ENCODE measurements at regions not wholly inside any gene's neighbourhood (a gene's known extent, or its start where the extent isn't known, plus 50 kb on each side); places are given as distances from the start of the nearest gene placed in this dataset.
A peak's percentile ranks its signal among the peaks of the same experiment; 100 is the strongest.

- H3K4me1 ChIP-seq (ENCODE audit: insufficient read depth, low read length, poor library complexity, severe bottlenecking): peaks cover 71% of the 10 kb centered on the region
- H2AFZ ChIP-seq (ENCODE audit: low read length): no peak overlapping the region
- H3K4me2 ChIP-seq (ENCODE audit: low read depth, low read length, poor library complexity, severe bottlenecking): peak overlapping the region; percentile 50
- no peaks in the 10 kb centered on the region for H3K36me3 ChIP-seq (ENCODE audit: insufficient read depth, low read length)
- no peaks in the 10 kb centered on the region for H4K20me1 ChIP-seq (ENCODE audit: insufficient read depth, low read length, poor library complexity, severe bottlenecking)
- H3K4me3 ChIP-seq (ENCODE audit: low read length, poor library complexity, severe bottlenecking): peak overlapping the region; percentile 35
- peak overlapping the region; percentile 16 for H3K9ac ChIP-seq (ENCODE audit: low read depth, low read length, poor library complexity, severe bottlenecking)
- no peaks in the 10 kb centered on the region for H3K9me2 ChIP-seq (replicated peaks; ENCODE audit: low read depth, low read length)
- H3K79me2 ChIP-seq (ENCODE audit: insufficient read depth, low read length): no peaks in the 10 kb centered on the region
- peaks cover 18% of the 10 kb centered on the region for H3F3A ChIP-seq (ENCODE audit: low read depth)
- H3K27me3 ChIP-seq (ENCODE audit: insufficient read depth, low read length, poor library complexity, severe bottlenecking): no peaks in the 10 kb centered on the region
- H3K9me3 ChIP-seq (ENCODE audit: insufficient read depth, low read depth, low read length): no peaks in the 10 kb centered on the region
- TF ChIP-seq, protein P1, sequence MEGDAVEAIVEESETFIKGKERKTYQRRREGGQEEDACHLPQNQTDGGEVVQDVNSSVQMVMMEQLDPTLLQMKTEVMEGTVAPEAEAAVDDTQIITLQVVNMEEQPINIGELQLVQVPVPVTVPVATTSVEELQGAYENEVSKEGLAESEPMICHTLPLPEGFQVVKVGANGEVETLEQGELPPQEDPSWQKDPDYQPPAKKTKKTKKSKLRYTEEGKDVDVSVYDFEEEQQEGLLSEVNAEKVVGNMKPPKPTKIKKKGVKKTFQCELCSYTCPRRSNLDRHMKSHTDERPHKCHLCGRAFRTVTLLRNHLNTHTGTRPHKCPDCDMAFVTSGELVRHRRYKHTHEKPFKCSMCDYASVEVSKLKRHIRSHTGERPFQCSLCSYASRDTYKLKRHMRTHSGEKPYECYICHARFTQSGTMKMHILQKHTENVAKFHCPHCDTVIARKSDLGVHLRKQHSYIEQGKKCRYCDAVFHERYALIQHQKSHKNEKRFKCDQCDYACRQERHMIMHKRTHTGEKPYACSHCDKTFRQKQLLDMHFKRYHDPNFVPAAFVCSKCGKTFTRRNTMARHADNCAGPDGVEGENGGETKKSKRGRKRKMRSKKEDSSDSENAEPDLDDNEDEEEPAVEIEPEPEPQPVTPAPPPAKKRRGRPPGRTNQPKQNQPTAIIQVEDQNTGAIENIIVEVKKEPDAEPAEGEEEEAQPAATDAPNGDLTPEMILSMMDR (conservative IDR thresholded peaks at IDR 0.05; ENCODE audit: low read length): no peak
- no peak for TF ChIP-seq EZH2phosphoT487 (IDR thresholded peaks at IDR 0.05; ENCODE audit: borderline replicate concordance)
Measured at GRCh38 chr9:79809931-79810330, 238.2 kb downstream of the TLE4 start.

- H3K9me3 ChIP-seq (ENCODE audit: insufficient read depth, low read depth, low read length): no peaks in the 10 kb centered on the region
- no peaks in the 10 kb centered on the region for H3K36me3 ChIP-seq (ENCODE audit: insufficient read depth, low read length)
- peaks cover 69% of the 10 kb centered on the region for H3K4me1 ChIP-seq (ENCODE audit: insufficient read depth, low read length, poor library complexity, severe bottlenecking)
- no peak overlapping the region for H3K4me3 ChIP-seq (ENCODE audit: low read length, poor library complexity, severe bottlenecking)
- TF ChIP-seq, protein P1 (conservative IDR thresholded peaks at IDR 0.05; ENCODE audit: low read length): no peak
- no peak for TF ChIP-seq EZH2phosphoT487 (IDR thresholded peaks at IDR 0.05; ENCODE audit: borderline replicate concordance)
- H4K20me1 ChIP-seq (ENCODE audit: insufficient read depth, low read length, poor library complexity, severe bottlenecking): no peaks in the 10 kb centered on the region
- no peak overlapping the region for H2AFZ ChIP-seq (ENCODE audit: low read length)
- H3F3A ChIP-seq (ENCODE audit: low read depth): peaks cover 18% of the 10 kb centered on the region
- H3K9ac ChIP-seq (ENCODE audit: low read depth, low read length, poor library complexity, severe bottlenecking): no peak overlapping the region
- no peaks in the 10 kb centered on the region for H3K79me2 ChIP-seq (ENCODE audit: insufficient read depth, low read length)
- no peaks in the 10 kb centered on the region for H3K27me3 ChIP-seq (ENCODE audit: insufficient read depth, low read length, poor library complexity, severe bottlenecking)
- H3K4me2 ChIP-seq (ENCODE audit: low read depth, low read length, poor library complexity, severe bottlenecking): peak overlapping the region; percentile 50
- no peaks in the 10 kb centered on the region for H3K9me2 ChIP-seq (replicated peaks; ENCODE audit: low read depth, low read length)
Measured at GRCh38 chr9:79809316-79809876, 237.6 kb downstream of the TLE4 start.

GRCh38 chr9:79807971-79808370 lies 236.2 kb downstream of the TLE4 start:
- no peak overlapping the region for H3K9ac ChIP-seq (ENCODE audit: low read depth, low read length, poor library complexity, severe bottlenecking)
- no peaks in the 10 kb centered on the region for H3K36me3 ChIP-seq (ENCODE audit: insufficient read depth, low read length)
- no peaks in the 10 kb centered on the region for H4K20me1 ChIP-seq (ENCODE audit: insufficient read depth, low read length, poor library complexity, severe bottlenecking)
- no peak overlapping the region for H3K4me3 ChIP-seq (ENCODE audit: low read length, poor library complexity, severe bottlenecking)
- no peaks in the 10 kb centered on the region for H3K27me3 ChIP-seq (ENCODE audit: insufficient read depth, low read length, poor library complexity, severe bottlenecking)
- H3K79me2 ChIP-seq (ENCODE audit: insufficient read depth, low read length): no peaks in the 10 kb centered on the region
- no peaks in the 10 kb centered on the region for H3K9me3 ChIP-seq (ENCODE audit: insufficient read depth, low read depth, low read length)
- H3K9me2 ChIP-seq (replicated peaks; ENCODE audit: low read depth, low read length): no peaks in the 10 kb centered on the region
- peaks cover 10% of the 10 kb centered on the region for H3F3A ChIP-seq (ENCODE audit: low read depth)
- TF ChIP-seq, protein P1 (conservative IDR thresholded peaks at IDR 0.05; ENCODE audit: low read length): no peak
- no peak overlapping the region for H2AFZ ChIP-seq (ENCODE audit: low read length)
- no peak overlapping the region for H3K4me2 ChIP-seq (ENCODE audit: low read depth, low read length, poor library complexity, severe bottlenecking)
- peaks cover 64% of the 10 kb centered on the region for H3K4me1 ChIP-seq (ENCODE audit: insufficient read depth, low read length, poor library complexity, severe bottlenecking)

Measured in Loucy (cell line).